Sigmoid colon (tissue), 4 donors: ENCODE measurements at regions not wholly inside any gene's neighbourhood (a gene's known extent, or its start where the extent isn't known, plus 50 kb on each side); places are given as distances from the start of the nearest gene placed in this dataset.

Experiments
- CTCF ChIP-seq, 4 experiments: fragments of 450-650 bp in 3 of 4; fragments of 200-600 bp in 1 of 4; IDR thresholded peaks; one replicate each; pipeline ENCODE4 v1.5.1; 2016 to 2019; ENCODE audit warnings: antibody characterized with exemption in 4 of 4, mild to moderate bottlenecking in 3 of 4, moderate library complexity in 2 of 4
- EP300 ChIP-seq, 4 donors: sonication (generic); formaldehyde crosslinking; IDR thresholded peaks; one replicate each; pipeline ENCODE4 v1.6.1; 2017; ENCODE audit warnings: antibody characterized with exemption in 4 of 4
- POLR2AphosphoS5 ChIP-seq, 4 donors: sonication (generic); formaldehyde crosslinking; IDR thresholded peaks; one replicate each; pipeline ENCODE4 v1.6.1; 2017; ENCODE audit warnings: antibody characterized with exemption in 4 of 4

GRCh38 chr6:872570-873125 is 179.7 kb upstream of the EXOC2 start:
- TF ChIP-seq CTCF (IDR thresholded peaks at IDR 0.05) (no peak), POLR2AphosphoS5 (IDR thresholded peaks at IDR 0.05) (no peak), EP300 (IDR thresholded peaks at IDR 0.05) (no peak)
